A549 (cell line): ENCODE measurements at regions not wholly inside any gene's neighbourhood (a gene's known extent, or its start where the extent isn't known, plus 50 kb on each side); places are given as distances from the start of the nearest gene placed in this dataset.

Source experiments
- ATAC-seq, 2 experiments: fragments of 200-7000 bp in 1 of 2; fragments of >200 bp in 1 of 2; cut with Nextera tagmentation in 1 of 2; cut with Tn5 transposase in 1 of 2; 3 replicates each; pipeline versions ENCODE4 v1.8.0 to v1.9.1; 2018 to 2020; ENCODE audit warnings: mild to moderate bottlenecking in 1 of 2, moderate library complexity in 1 of 2
- CTCF ChIA-PET: fragments of 300-600 bp; sonication (Branson Sonifier 250); formaldehyde crosslinking; extraction: SDS; loops from one replicate; lab custom pipeline; 2021; ENCODE audit warnings: antibody characterized with exemption, inconsistent platforms; lab: Yijun Ruan, JAX
- POLR2A ChIA-PET: fragments of 350-600 bp; formaldehyde crosslinking; extraction: SDS; loops from one replicate; lab custom pipeline; 2021; ENCODE audit warnings: antibody characterized with exemption, inconsistent platforms; lab: Yijun Ruan, JAX
- DNase-seq, 2 experiments: peaks; one replicate each; pipeline versions ENCODE4 v3.0.0 to v3.0.0-alpha.2; 2011 to 2016; ENCODE audit warnings: low read depth in 1 of 2, low spot score in 1 of 2
- FAIRE-seq: peaks from 2 replicates; lab custom pipeline; 2011; peaks lifted over from hg19 to GRCh38; lab: Jason Lieb, UNC
- H3K27ac ChIP-seq, 2 experiments: fragments of >200 bp; sonication (Bioruptor Twin); formaldehyde crosslinking; 3 replicates each; pipeline ENCODE4 v1.5.1; 2016 to 2017
- H3K4me1 ChIP-seq: fragments of >200 bp; sonication (Bioruptor Twin); formaldehyde crosslinking; 3 replicates; pipeline ENCODE4 v1.6.1; 2016
- H3K4me2 ChIP-seq: fragments of >200 bp; sonication (Bioruptor Twin); formaldehyde crosslinking; 3 replicates; pipeline ENCODE4 v1.6.1; 2016
- H3K4me3 ChIP-seq: fragments of >200 bp; sonication (Bioruptor Twin); formaldehyde crosslinking; 3 replicates; pipeline ENCODE4 v1.5.1; 2016
- H3K9me3 ChIP-seq: fragments of >200 bp; sonication (Bioruptor Twin); formaldehyde crosslinking; 3 replicates; pipeline ENCODE4 v1.6.1; 2016
- ATOH8 ChIP-seq: fragments of 250-450 bp; sonication (Bioruptor Pico); IDR thresholded peaks from 2 replicates; pipeline ENCODE4 v1.5.0; 2020; ENCODE audit warnings: low read depth, mild to moderate bottlenecking, moderate library complexity
- BCL3 ChIP-seq: fragments of >200 bp; sonication (Bioruptor Twin); formaldehyde crosslinking; IDR thresholded peaks from 3 replicates; pipeline ENCODE4 v1.6.1; 2016
- CBX2 ChIP-seq: fragments of 200-600 bp; sonication (generic); IDR thresholded peaks from 2 replicates; pipeline ENCODE4 v1.6.1; 2016; ENCODE audit warnings: low read depth, mild to moderate bottlenecking, borderline replicate concordance
- CEBPB ChIP-seq, 2 experiments: fragments of >200 bp in 1 of 2; sonication (Bioruptor Twin) in 1 of 2; formaldehyde crosslinking in 1 of 2; IDR thresholded peaks; 2 replicates each; pipeline ENCODE4 v1.6.1; 2012 to 2016
- CTCF ChIP-seq: fragments of >200 bp; sonication (Bioruptor Twin); formaldehyde crosslinking; IDR thresholded peaks from 3 replicates; pipeline ENCODE4 v1.5.1; 2016
- ELK1 ChIP-seq: fragments of 150-350 bp; IDR thresholded peaks from 2 replicates; pipeline ENCODE4 v1.6.1; 2014; ENCODE audit warnings: low read depth, mild to moderate bottlenecking, low read length
- ESRRA ChIP-seq: fragments of 150-350 bp; IDR thresholded peaks from 2 replicates; pipeline ENCODE4 v1.6.1; 2014; ENCODE audit warnings: mild to moderate bottlenecking, low read length, borderline replicate concordance
- FOSB ChIP-seq: fragments of 250-450 bp; sonication (Bioruptor Pico); IDR thresholded peaks from 2 replicates; pipeline ENCODE4 v1.5.0; 2020; ENCODE audit warnings: mild to moderate bottlenecking, moderate library complexity
- FOSL2 ChIP-seq, 2 experiments: fragments of 450-650 bp in 1 of 2; fragments of >200 bp in 1 of 2; sonication (Bioruptor Twin) in 1 of 2; formaldehyde crosslinking; IDR thresholded peaks; 2 replicates each; pipeline versions ENCODE4 v1.5.0 to v1.6.1; 2016 to 2020; ENCODE audit warnings: mild to moderate bottlenecking in 1 of 2, moderate library complexity in 1 of 2
- HDAC2 ChIP-seq: fragments of 200-600 bp; sonication (generic); IDR thresholded peaks from 2 replicates; pipeline ENCODE4 v1.6.1; 2016
- HEYL ChIP-seq: fragments of 250-450 bp; sonication (Bioruptor Pico); IDR thresholded peaks from 2 replicates; pipeline ENCODE4 v1.8.0; 2021; ENCODE audit warnings: mild to moderate bottlenecking, moderate library complexity
- KDM5A ChIP-seq: fragments of 200-600 bp; sonication (generic); IDR thresholded peaks from 2 replicates; pipeline ENCODE4 v1.6.1; 2016; ENCODE audit warnings: antibody characterized with exemption, mild to moderate bottlenecking
- NPAS2 ChIP-seq: fragments of 250-450 bp; sonication (Bioruptor Pico); IDR thresholded peaks from 2 replicates; pipeline ENCODE4 v1.8.0; 2022; ENCODE audit warnings: mild to moderate bottlenecking, moderate library complexity, borderline replicate concordance
- PHF8 ChIP-seq: fragments of 200-600 bp; sonication (generic); IDR thresholded peaks from 2 replicates; pipeline ENCODE4 v1.6.1; 2016; ENCODE audit warnings: low read depth, mild to moderate bottlenecking, antibody characterized with exemption, moderate library complexity, borderline replicate concordance
- REST ChIP-seq: fragments of 200-600 bp; sonication (generic); IDR thresholded peaks from 2 replicates; pipeline ENCODE4 v1.6.1; 2016; ENCODE audit warnings: antibody characterized with exemption, mild to moderate bottlenecking, moderate library complexity
- TFCP2L1 ChIP-seq: fragments of 250-450 bp; sonication (Bioruptor Pico); IDR thresholded peaks from 2 replicates; pipeline ENCODE4 v1.5.0; 2021; ENCODE audit warnings: mild to moderate bottlenecking
- USF2 ChIP-seq: fragments of 450-650 bp; IDR thresholded peaks from 2 replicates; pipeline ENCODE4 v1.6.1; 2014; ENCODE audit warnings: antibody characterized with exemption
- ZFP36 ChIP-seq: fragments of 450-650 bp; IDR thresholded peaks from 2 replicates; pipeline ENCODE4 v1.6.1; 2014; ENCODE audit warnings: borderline replicate concordance; ENCODE audit not compliant: partially characterized antibody
- ZNF302 ChIP-seq: fragments of 250-450 bp; sonication (Bioruptor Pico); IDR thresholded peaks from 2 replicates; pipeline ENCODE4 v1.9.0; 2021; ENCODE audit warnings: inconsistent platforms, mild to moderate bottlenecking, moderate library complexity
- WGBS: methylation state at CpG from one replicate; pipeline ENCODE4 v1.1.6; 2017; ENCODE audit errors: missing lambda C conversion rate; 5-methylcytosine and 5-hydroxymethylcytosine counted together

- FAIRE-seq (no peak), ATAC-seq (no peak), DNase-seq (no peak)
- WGBS: 14% methylated on average over 2 of the region's 2 CpGs
- POLR2A ChIA-PET: no interaction called here
- no peak overlapping the region for H3K4me3 ChIP-seq
- no peaks in the 10 kb centered on the region for H3K4me1 ChIP-seq
- H3K27ac ChIP-seq: no peak overlapping the region
- CTCF ChIA-PET: no interaction called here
- TF ChIP-seq TFCP2L1 (no peak), USF2 (no peak)
- TF ChIP-seq, all 56 proteins: peak for 0
- H3K4me2 ChIP-seq: no peak overlapping the region
- H3K9me3 ChIP-seq: no peaks in the 10 kb centered on the region
These were observed 657.7 kb upstream of the RORB start for GRCh38 chr9:73839471-73839870.

GRCh38 chr9:73841018-73841417 lies 656.1 kb upstream of the RORB start:
- H3K9me3 ChIP-seq: no peaks in the 10 kb centered on the region
- DNase-seq (no peak), ATAC-seq (no peak), FAIRE-seq (no peak)
- no peaks in the 10 kb centered on the region for H3K4me1 ChIP-seq
- no peak overlapping the region for H3K4me3 ChIP-seq
- WGBS: 22% methylated on average over 4 of the region's 4 CpGs
- TF ChIP-seq REST (no peak), HEYL (no peak), ELK1 (no peak), KDM5A (no peak)
- H3K4me2 ChIP-seq: no peak overlapping the region
- ChIA-PET POLR2A (no interaction called here), CTCF (no interaction called here)
- no peak overlapping the region for H3K27ac ChIP-seq

- H3K4me1 ChIP-seq: no peaks in the 10 kb centered on the region
- CTCF ChIA-PET: no interaction called here
- no peak for TF ChIP-seq ESRRA
- no peak for TF ChIP-seq NPAS2
- no peak for TF ChIP-seq CEBPB (IDR thresholded peaks at IDR 0.05)
- TF ChIP-seq BCL3: no peak
- TF ChIP-seq KDM5A: no peak
- TF ChIP-seq ZNF302 (CRISPR knock-in tag): no peak
- TF ChIP-seq CTCF: no peak
- no peak for TF ChIP-seq PHF8
- TF ChIP-seq ZFP36: no peak
- no peak for TF ChIP-seq HDAC2
- no peak for TF ChIP-seq HEYL
- TF ChIP-seq FOSB (CRISPR knock-in tag): no peak
- TF ChIP-seq FOSL2 (IDR thresholded peaks at IDR 0.05): no peak
- TF ChIP-seq FOSL2 (CRISPR knock-in tag; IDR thresholded peaks at IDR 0.05): no peak
- no peak for TF ChIP-seq CBX2
- TF ChIP-seq ATOH8 (CRISPR knock-in tag): no peak
- TF ChIP-seq, all 56 proteins: peak for 0
- POLR2A ChIA-PET: no interaction called here
- FAIRE-seq (no peak), ATAC-seq (no peak), DNase-seq (no peak)
- WGBS: 45% methylated on average over 4 of the region's 4 CpGs
- H3K27ac ChIP-seq: no peak overlapping the region
- H3K4me3 ChIP-seq: no peak overlapping the region
- H3K9me3 ChIP-seq: no peaks in the 10 kb centered on the region
- H3K4me2 ChIP-seq: no peak overlapping the region
These were observed 653.0 kb upstream of the RORB start for GRCh38 chr9:73844135-73844534.
